Activated naive CD4-positive, alpha-beta T cell treated with anti-CD3 and anti-CD28 coated beads, Interleukin-2, amount 50 U/mL, for 72 hours (primary cell): ENCODE measurements at regions not wholly inside any gene's neighbourhood (a gene's known extent, or its start where the extent isn't known, plus 50 kb on each side); places are given as distances from the start of the nearest gene placed in this dataset.
"Not testable (repeated sequence)": the region's sequence is repeated elsewhere in the genome, so short reads cannot be mapped to it uniquely, and the experiment has no call there.

Experiments
- ATAC-seq, 2 donors: fragments of 150-1000 bp; cut with Tn5 transposase; 2 replicates each; pipeline ENCODE4 v1.10.0; 2021; ENCODE audit warnings: mild to moderate bottlenecking in 2 of 2, moderate library complexity in 2 of 2
- DNase-seq, 2 donors: peaks; one replicate each; pipeline ENCODE4 v3.0.0; 2021 to 2022; ENCODE audit warnings: low spot score in 2 of 2
- H3K27ac Mint-ChIP-seq, 2 donors: one replicate each; pipeline ENCODE4 v1.8.0; 2022; ENCODE audit warnings: mild to moderate bottlenecking in 2 of 2, mixed read lengths in 2 of 2
- H3K36me3 Mint-ChIP-seq, 2 donors: one replicate each; pipeline ENCODE4 v1.8.0; 2022; ENCODE audit warnings: mixed read lengths in 2 of 2
- H3K9me3 Mint-ChIP-seq, 2 donors: one replicate each; pipeline ENCODE4 v1.8.0; 2022; ENCODE audit warnings: mixed read lengths in 2 of 2

- not testable (repeated sequence) for ATAC-seq, H3K9me3 Mint-ChIP-seq, H3K27ac Mint-ChIP-seq, DNase-seq, H3K36me3 Mint-ChIP-seq
Observed at GRCh38 chr21:6108894-6109293, 4412.5 kb upstream of the TPTE start.

GRCh38 chr21:6109774-6110173 is 4411.6 kb upstream of the TPTE start:
- not testable (repeated sequence) for H3K9me3 Mint-ChIP-seq, H3K36me3 Mint-ChIP-seq, H3K27ac Mint-ChIP-seq, ATAC-seq, DNase-seq

GRCh38 chr21:6110716-6111343 is 4410.6 kb upstream of the TPTE start:
- DNase-seq, H3K27ac Mint-ChIP-seq, H3K9me3 Mint-ChIP-seq, H3K36me3 Mint-ChIP-seq: not testable (repeated sequence)
- ATAC-seq, result peak; percentile 96 to 98

GRCh38 chr21:6111354-6111753 is 4410.0 kb upstream of the TPTE start:
- DNase-seq, H3K9me3 Mint-ChIP-seq: not testable (repeated sequence)

GRCh38 chr21:6118336-6118735 is 4403.0 kb upstream of the TPTE start:
- ATAC-seq, H3K27ac Mint-ChIP-seq, H3K36me3 Mint-ChIP-seq, DNase-seq, H3K9me3 Mint-ChIP-seq: not testable (repeated sequence)

More at GRCh38 chr21:6111354-6111753, 4410.0 kb upstream of the TPTE start:
- peak; percentile 14 to 25 for ATAC-seq
- H3K36me3 Mint-ChIP-seq, H3K27ac Mint-ChIP-seq: not testable (repeated sequence)

- not testable (repeated sequence) for ATAC-seq, H3K9me3 Mint-ChIP-seq, H3K36me3 Mint-ChIP-seq, DNase-seq, H3K27ac Mint-ChIP-seq
Observed at GRCh38 chr21:6120863-6121262, 4400.5 kb upstream of the TPTE start.

GRCh38 chr21:6122629-6123028 is 4398.8 kb upstream of the TPTE start:
- H3K9me3 Mint-ChIP-seq, H3K27ac Mint-ChIP-seq, H3K36me3 Mint-ChIP-seq, DNase-seq: not testable (repeated sequence)
- ATAC-seq, result peak in 1 of 2 donors; percentile 7

GRCh38 chr21:6123224-6123623 is 4398.2 kb upstream of the TPTE start:
- ATAC-seq, result peak; percentile 42 to 46
- H3K27ac Mint-ChIP-seq, H3K9me3 Mint-ChIP-seq: not testable (repeated sequence)

GRCh38 chr21:6125549-6126240 is 4395.7 kb upstream of the TPTE start:
- not testable (repeated sequence) for DNase-seq, H3K36me3 Mint-ChIP-seq, ATAC-seq, H3K27ac Mint-ChIP-seq, H3K9me3 Mint-ChIP-seq

More at GRCh38 chr21:6123224-6123623, 4398.2 kb upstream of the TPTE start:
- H3K36me3 Mint-ChIP-seq, DNase-seq: not testable (repeated sequence)

GRCh38 chr21:6126976-6127732 is 4394.2 kb upstream of the TPTE start:
- H3K36me3 Mint-ChIP-seq, H3K9me3 Mint-ChIP-seq, H3K27ac Mint-ChIP-seq: not testable (repeated sequence)
- DNase-seq, result peak in 1 of 2 donors; percentile 28
- ATAC-seq, result peak in 1 of 2 donors; percentile 46

GRCh38 chr21:6130734-6131133 is 4390.6 kb upstream of the TPTE start:
- ATAC-seq, H3K9me3 Mint-ChIP-seq, H3K36me3 Mint-ChIP-seq, H3K27ac Mint-ChIP-seq: not testable (repeated sequence)
- peak in 1 of 2 donors; percentile 18 for DNase-seq

GRCh38 chr21:6133373-6133772 is 4388.0 kb upstream of the TPTE start:
- not testable (repeated sequence) for H3K36me3 Mint-ChIP-seq, H3K9me3 Mint-ChIP-seq, H3K27ac Mint-ChIP-seq, DNase-seq, ATAC-seq

GRCh38 chr21:6133852-6134630 is 4387.3 kb upstream of the TPTE start:
- H3K27ac Mint-ChIP-seq, H3K9me3 Mint-ChIP-seq, DNase-seq, ATAC-seq, H3K36me3 Mint-ChIP-seq: not testable (repeated sequence)

- not testable (repeated sequence) for H3K9me3 Mint-ChIP-seq, ATAC-seq, DNase-seq, H3K36me3 Mint-ChIP-seq, H3K27ac Mint-ChIP-seq
Observed at GRCh38 chr21:6136732-6137131, 4384.7 kb upstream of the TPTE start.

- H3K9me3 Mint-ChIP-seq, DNase-seq, H3K27ac Mint-ChIP-seq, H3K36me3 Mint-ChIP-seq: not testable (repeated sequence)
- peak; percentile 46 to 61 for ATAC-seq
Observed at GRCh38 chr21:6138244-6139136, 4382.9 kb upstream of the TPTE start.

GRCh38 chr21:6139331-6139730 is 4382.1 kb upstream of the TPTE start:
- DNase-seq, H3K36me3 Mint-ChIP-seq, H3K9me3 Mint-ChIP-seq, ATAC-seq, H3K27ac Mint-ChIP-seq: not testable (repeated sequence)
